Trophoblast cell (in vitro differentiated cells and primary cell): ENCODE measurements at regions not wholly inside any gene's neighbourhood (a gene's known extent, or its start where the extent isn't known, plus 50 kb on each side); places are given as distances from the start of the nearest gene placed in this dataset.

Experiments
- DNase-seq, 2 donors: peaks; one replicate each; pipeline ENCODE4 v3.0.0-alpha.2; 2016
- H2AFZ ChIP-seq: 2 replicates; pipeline ENCODE4 v1.6.1; 2013; ENCODE audit warnings: low read length, moderate library complexity, mild to moderate bottlenecking; ENCODE audit not compliant: insufficient read depth, poor library complexity
- H2AK5ac ChIP-seq: 2 replicates; pipeline ENCODE4 v1.6.1; 2013; ENCODE audit warnings: mild to moderate bottlenecking, low read length
- H2BK120ac ChIP-seq: 2 replicates; pipeline ENCODE4 v1.6.1; 2013; ENCODE audit warnings: low read length, mild to moderate bottlenecking, moderate library complexity; ENCODE audit not compliant: insufficient read depth, poor library complexity
- H2BK12ac ChIP-seq: 2 replicates; pipeline ENCODE4 v1.6.1; 2013; ENCODE audit warnings: mild to moderate bottlenecking, low read length, moderate library complexity
- H2BK5ac ChIP-seq: 2 replicates; pipeline ENCODE4 v1.6.1; 2013; ENCODE audit warnings: low read length, low read depth, moderate library complexity, mild to moderate bottlenecking; ENCODE audit not compliant: poor library complexity
- H3K14ac ChIP-seq: 2 replicates; pipeline ENCODE4 v1.6.1; 2013; ENCODE audit warnings: mild to moderate bottlenecking, low read length
- H3K18ac ChIP-seq: 2 replicates; pipeline ENCODE4 v1.6.1; 2013; ENCODE audit warnings: mild to moderate bottlenecking, low read length
- H3K23ac ChIP-seq: 2 replicates; pipeline ENCODE4 v1.6.1; 2013; ENCODE audit warnings: low read length
- H3K27ac ChIP-seq: 2 replicates; pipeline ENCODE4 v1.5.1; 2013; ENCODE audit warnings: low read depth, mild to moderate bottlenecking, inconsistent platforms, low read length, moderate library complexity
- H3K27me3 ChIP-seq: 2 replicates; pipeline ENCODE4 v1.6.1; 2013; ENCODE audit warnings: inconsistent platforms, mild to moderate bottlenecking, low read length, moderate library complexity; ENCODE audit not compliant: insufficient read depth
- H3K36me3 ChIP-seq, 2 experiments: 1 replicate in 1 of 2; 2 replicates in 1 of 2; pipeline ENCODE4 v1.6.1; 2013; ENCODE audit warnings: low read length in 2 of 2, mild to moderate bottlenecking in 2 of 2, moderate library complexity in 1 of 2; ENCODE audit not compliant: insufficient read depth in 2 of 2, control insufficient read depth in 1 of 2
- H3K4ac ChIP-seq: 2 replicates; pipeline ENCODE4 v1.6.1; 2013; ENCODE audit warnings: low read depth, mild to moderate bottlenecking, low read length, moderate library complexity
- H3K4me1 ChIP-seq, 2 experiments: 1 replicate in 1 of 2; 2 replicates in 1 of 2; pipeline ENCODE4 v1.6.1; 2013; ENCODE audit warnings: low read length in 2 of 2, mild to moderate bottlenecking in 2 of 2, moderate library complexity in 1 of 2; ENCODE audit not compliant: insufficient read depth in 2 of 2, control insufficient read depth in 1 of 2
- H3K4me2 ChIP-seq: 2 replicates; pipeline ENCODE4 v1.6.1; 2013; ENCODE audit warnings: inconsistent platforms, mild to moderate bottlenecking, low read length, moderate library complexity
- H3K4me3 ChIP-seq: 2 replicates; pipeline ENCODE4 v1.5.1; 2013; ENCODE audit warnings: mild to moderate bottlenecking, low read depth, low read length, inconsistent platforms
- H3K79me1 ChIP-seq: one replicate; pipeline ENCODE4 v1.6.1; 2013; ENCODE audit warnings: low read length
- H3K79me2 ChIP-seq: 2 replicates; pipeline ENCODE4 v1.6.1; 2013; ENCODE audit warnings: low read length, mild to moderate bottlenecking; ENCODE audit not compliant: control insufficient read depth, insufficient read depth, poor library complexity
- H3K9ac ChIP-seq: 2 replicates; pipeline ENCODE4 v1.6.1; 2013; ENCODE audit warnings: mild to moderate bottlenecking, low read length
- H3K9me3 ChIP-seq: 2 replicates; pipeline ENCODE4 v1.6.1; 2013; ENCODE audit warnings: low read depth, mild to moderate bottlenecking, control low read depth, inconsistent platforms, low read length; ENCODE audit not compliant: insufficient read depth
- H4K12ac ChIP-seq: 2 replicates; pipeline ENCODE4 v1.6.1; 2013; ENCODE audit warnings: low read depth, mild to moderate bottlenecking, low read length, moderate library complexity
- H4K8ac ChIP-seq: 2 replicates; pipeline ENCODE4 v1.6.1; 2013; ENCODE audit warnings: low read depth, mild to moderate bottlenecking, low read length, moderate library complexity
- H4K91ac ChIP-seq: one replicate; pipeline ENCODE4 v1.6.1; 2013; ENCODE audit warnings: low read depth, mild to moderate bottlenecking, low read length, moderate library complexity
- WGBS: extraction: QIAGEN DNeasy Blood & Tissue Kit; methylation state at CpG from one replicate; pipeline ENCODE4 v1.1.7; 2013; ENCODE audit warnings: missing lambda C conversion rate; ENCODE audit not compliant: insufficient read length, insufficient coverage; ENCODE audit errors: extremely low coverage; 5-methylcytosine and 5-hydroxymethylcytosine counted together

DNA sequence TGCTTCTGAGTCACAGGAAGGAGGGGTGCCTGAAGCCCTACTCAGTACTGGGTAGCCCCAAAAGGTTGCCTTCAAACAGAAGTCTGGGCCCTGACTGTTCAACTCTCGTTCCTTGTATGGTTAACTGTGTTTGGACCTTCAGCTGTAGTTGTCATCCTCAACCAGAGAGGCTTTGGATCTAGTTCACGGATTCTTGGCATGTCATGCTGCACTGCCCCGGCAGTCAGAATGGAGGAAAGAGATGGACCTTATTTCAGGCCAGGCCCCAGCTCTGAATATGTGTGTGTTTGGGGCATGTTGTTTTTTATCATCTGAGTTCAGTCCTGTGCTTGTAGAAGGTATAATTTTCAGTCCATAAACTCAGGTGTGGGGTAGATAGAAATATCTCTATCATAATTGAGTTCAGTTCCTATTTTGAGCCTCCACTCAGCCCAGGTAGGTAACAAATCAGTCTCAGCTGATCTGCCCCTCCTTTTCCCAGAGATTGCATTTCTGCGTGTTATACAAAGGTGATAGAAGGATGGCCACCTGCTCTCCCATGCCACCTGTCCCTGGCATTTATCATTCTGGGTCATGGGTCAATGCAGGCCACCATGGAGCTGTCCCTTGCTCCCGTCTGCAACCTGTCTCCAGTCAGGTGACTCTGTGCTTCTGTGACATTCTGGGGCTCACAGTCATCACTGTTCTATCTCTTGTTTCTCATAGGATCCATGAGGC is 127.5 kb upstream of the CPEB4 start:
- DNase-seq: no peak
- Histone ChIP-seq H3K23ac (no peak overlapping the region), H3K9ac (no peak overlapping the region), H4K12ac (no peak overlapping the region), H3K4me1 (peaks cover 15 to 20% of the 10 kb centered on the region in 2 experiments), H3K14ac (no peak overlapping the region), H4K8ac (no peak overlapping the region), H2BK12ac (no peak overlapping the region), H3K4ac (no peak overlapping the region), H3K4me2 (no peak overlapping the region), H2BK5ac (no peak overlapping the region), H3K9me3 (no peaks in the 10 kb centered on the region), H2AFZ (no peak overlapping the region), H3K79me1 (peaks cover 9% of the 10 kb centered on the region), H2BK120ac (no peak overlapping the region), H3K27me3 (no peaks in the 10 kb centered on the region), H3K79me2 (no peaks in the 10 kb centered on the region), H3K36me3 (no peaks in the 10 kb centered on the region), H3K27ac (no peak overlapping the region), H4K91ac (no peak overlapping the region), H3K4me3 (no peak overlapping the region), H2AK5ac (no peak overlapping the region), H3K18ac (no peak overlapping the region)
- no CpG with 5 or more reads among the region's 5 CpGs for WGBS

DNA sequence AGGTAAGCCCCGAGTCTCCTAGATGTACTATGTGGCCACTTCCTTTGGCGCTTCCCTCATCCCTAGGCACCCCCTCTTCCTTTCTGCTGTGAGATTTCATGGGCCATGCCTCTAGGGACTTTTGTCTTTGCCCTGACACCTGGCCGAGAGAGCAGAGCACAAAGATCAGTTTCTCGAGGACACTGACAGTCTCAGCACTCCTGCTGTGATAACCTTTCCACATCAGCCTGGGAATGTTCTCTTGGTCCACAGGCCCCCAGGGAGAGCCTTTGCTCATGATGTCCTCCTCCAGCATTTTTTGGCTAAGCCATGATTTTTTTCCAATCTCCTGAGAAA is 127.0 kb upstream of the CPEB4 start:
- no CpG with 5 or more reads among the region's 4 CpGs for WGBS
- no peak overlapping the region for H3K9ac ChIP-seq
- no peaks in the 10 kb centered on the region for H3K27me3 ChIP-seq
- no peak overlapping the region for H3K14ac ChIP-seq
- H4K8ac ChIP-seq: no peak overlapping the region
- H3K4ac ChIP-seq: no peak overlapping the region
- H3K18ac ChIP-seq: no peak overlapping the region
- no peak overlapping the region for H3K4me2 ChIP-seq
- no peak overlapping the region for H2AFZ ChIP-seq
- H2BK5ac ChIP-seq: no peak overlapping the region
- H3K4me1 ChIP-seq: peaks cover 15 to 22% of the 10 kb centered on the region in 2 experiments
- DNase-seq: no peak
- no peak overlapping the region for H4K12ac ChIP-seq
- no peak overlapping the region for H3K4me3 ChIP-seq
- no peak overlapping the region for H3K27ac ChIP-seq
- no peaks in the 10 kb centered on the region for H3K9me3 ChIP-seq
- peaks cover 11% of the 10 kb centered on the region for H3K79me1 ChIP-seq
- H3K36me3 ChIP-seq: no peaks in the 10 kb centered on the region
- no peaks in the 10 kb centered on the region for H3K79me2 ChIP-seq
- H4K91ac ChIP-seq: no peak overlapping the region
- H3K23ac ChIP-seq: no peak overlapping the region
- H2BK12ac ChIP-seq: no peak overlapping the region
- no peak overlapping the region for H2AK5ac ChIP-seq
- no peak overlapping the region for H2BK120ac ChIP-seq

DNA sequence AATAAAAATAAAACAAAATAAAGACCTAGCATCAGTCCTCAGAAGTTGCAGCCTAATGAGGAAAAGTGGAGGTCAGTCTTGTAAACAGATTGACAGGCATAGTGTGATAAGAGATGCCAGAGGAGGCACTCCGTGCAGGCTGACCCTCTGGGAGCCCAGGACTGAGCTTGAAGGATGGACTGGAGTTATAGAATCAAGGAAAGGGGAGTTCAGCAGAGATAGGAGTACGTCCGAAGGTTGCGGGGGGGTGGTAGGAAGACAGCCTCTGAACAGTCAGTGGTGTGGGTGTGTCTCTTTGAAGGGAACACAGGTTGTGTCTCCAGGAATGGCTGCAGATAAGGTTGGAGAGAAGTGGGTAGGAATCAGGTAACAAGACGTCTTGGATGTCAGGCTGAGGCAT is 126.1 kb upstream of the CPEB4 start:
- Histone ChIP-seq H3K14ac (no peak overlapping the region), H3K9me3 (no peaks in the 10 kb centered on the region), H2BK12ac (no peak overlapping the region), H3K23ac (no peak overlapping the region), H3K4ac (no peak overlapping the region), H4K12ac (no peak overlapping the region), H3K18ac (no peak overlapping the region), H4K8ac (no peak overlapping the region), H2BK5ac (no peak overlapping the region), H3K4me1 (peaks cover 15 to 25% of the 10 kb centered on the region in 2 experiments), H3K79me1 (peaks cover 13% of the 10 kb centered on the region), H2AFZ (no peak overlapping the region), H2BK120ac (no peak overlapping the region), H3K27me3 (no peaks in the 10 kb centered on the region), H4K91ac (no peak overlapping the region), H3K4me2 (no peak overlapping the region), H2AK5ac (no peak overlapping the region), H3K27ac (no peak overlapping the region), H3K4me3 (no peak overlapping the region), H3K36me3 (no peaks in the 10 kb centered on the region), H3K9ac (no peak overlapping the region), H3K79me2 (no peaks in the 10 kb centered on the region)
- peak in 1 of 2 donors; percentile 10 for DNase-seq
- no CpG with 5 or more reads among the region's 5 CpGs for WGBS

DNA sequence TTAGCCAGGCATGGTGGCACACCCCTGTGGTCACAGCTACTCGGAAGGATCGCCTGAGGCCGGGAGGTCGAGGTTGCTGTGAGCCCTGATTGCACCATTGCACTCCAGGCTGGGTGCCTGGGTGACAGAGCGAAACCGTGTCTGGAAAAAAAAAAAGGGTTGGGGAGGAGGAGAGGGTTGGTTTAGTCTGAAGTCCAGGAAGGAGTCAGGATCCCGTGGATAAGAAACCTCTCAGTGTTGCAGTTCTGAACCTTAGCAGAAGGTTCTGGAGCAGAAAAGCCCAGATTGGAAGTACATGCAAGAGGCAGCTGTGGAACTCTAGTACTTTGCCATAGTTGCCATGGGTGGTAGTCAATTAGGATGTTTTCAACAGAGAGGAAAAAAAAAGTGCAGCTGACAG is 125.2 kb upstream of the CPEB4 start:
- Histone ChIP-seq H3K79me2 (no peaks in the 10 kb centered on the region), H3K18ac (no peak overlapping the region), H3K9me3 (no peaks in the 10 kb centered on the region), H2BK12ac (peak overlapping the region; percentile 20), H2AFZ (no peak overlapping the region), H3K79me1 (peaks cover 13% of the 10 kb centered on the region), H3K4me1 (peaks cover 15 to 25% of the 10 kb centered on the region in 2 experiments), H3K36me3 (no peaks in the 10 kb centered on the region), H3K23ac (no peak overlapping the region), H3K4me3 (no peak overlapping the region), H4K12ac (no peak overlapping the region), H4K8ac (no peak overlapping the region), H3K4me2 (no peak overlapping the region), H2AK5ac (no peak overlapping the region), H3K4ac (no peak overlapping the region), H3K27me3 (no peaks in the 10 kb centered on the region), H4K91ac (no peak overlapping the region), H2BK5ac (no peak overlapping the region), H3K14ac (no peak overlapping the region), H3K9ac (no peak overlapping the region), H2BK120ac (no peak overlapping the region), H3K27ac (no peak overlapping the region)
- WGBS: no CpG with 5 or more reads among the region's 7 CpGs
- peak in 1 of 2 donors; percentile 34 for DNase-seq
